Ishikawa (cell line): ENCODE measurements at regions not wholly inside any gene's neighbourhood (a gene's known extent, or its start where the extent isn't known, plus 50 kb on each side); places are given as distances from the start of the nearest gene placed in this dataset.

ENCODE experiments used
- CEBPB ChIP-seq: IDR thresholded peaks from 2 replicates; pipeline ENCODE4 v1.6.1; 2012
- CREB1 ChIP-seq: IDR thresholded peaks from 2 replicates; pipeline ENCODE4 v1.6.1; 2012; ENCODE audit warnings: low read depth
- EGR1 ChIP-seq: IDR thresholded peaks from 2 replicates; pipeline ENCODE4 v1.6.1; 2012
- EP300 ChIP-seq: IDR thresholded peaks from 2 replicates; pipeline ENCODE4 v1.6.1; 2012; ENCODE audit warnings: borderline replicate concordance
- FOXM1 ChIP-seq: IDR thresholded peaks from 2 replicates; pipeline ENCODE4 v1.6.1; 2012; ENCODE audit warnings: low read depth, borderline replicate concordance
- NFIC ChIP-seq: IDR thresholded peaks from 2 replicates; pipeline ENCODE4 v1.6.1; 2012
- RAD21 ChIP-seq: IDR thresholded peaks from 2 replicates; pipeline ENCODE4 v1.6.1; 2012; ENCODE audit warnings: low read depth
- REST ChIP-seq: IDR thresholded peaks from 2 replicates; pipeline ENCODE4 v1.6.1; 2012; ENCODE audit warnings: low read depth, mild to moderate bottlenecking
- TAF1 ChIP-seq: IDR thresholded peaks from 2 replicates; pipeline ENCODE4 v1.6.1; 2012; ENCODE audit warnings: low read depth, mild to moderate bottlenecking
- TCF12 ChIP-seq: IDR thresholded peaks from 2 replicates; pipeline ENCODE4 v1.6.1; 2012; ENCODE audit warnings: low read depth
- TEAD4 ChIP-seq: IDR thresholded peaks from 2 replicates; pipeline ENCODE4 v1.6.1; 2012
- YY1 ChIP-seq: IDR thresholded peaks from 2 replicates; pipeline ENCODE4 v1.6.1; 2012; ENCODE audit warnings: low read depth
- ZBTB7A ChIP-seq: IDR thresholded peaks from 2 replicates; pipeline ENCODE4 v1.6.1; 2012; ENCODE audit warnings: low read depth
- TF ChIP-seq, protein P1 (sequence below): IDR thresholded peaks from 2 replicates; pipeline ENCODE4 v1.6.1; 2012
- TF ChIP-seq, protein P2 (sequence below): IDR thresholded peaks from 2 replicates; pipeline ENCODE4 v1.6.1; 2012

GRCh38 chr22:48714231-48714630 is 1113.4 kb downstream of the BRD1 start:
- TF ChIP-seq TEAD4 (no peak), FOXM1 (no peak), TCF12 (no peak), ZBTB7A (no peak), EGR1 (no peak), CREB1 (no peak), CEBPB (no peak), NFIC (no peak)
- TF ChIP-seq, protein P1, sequence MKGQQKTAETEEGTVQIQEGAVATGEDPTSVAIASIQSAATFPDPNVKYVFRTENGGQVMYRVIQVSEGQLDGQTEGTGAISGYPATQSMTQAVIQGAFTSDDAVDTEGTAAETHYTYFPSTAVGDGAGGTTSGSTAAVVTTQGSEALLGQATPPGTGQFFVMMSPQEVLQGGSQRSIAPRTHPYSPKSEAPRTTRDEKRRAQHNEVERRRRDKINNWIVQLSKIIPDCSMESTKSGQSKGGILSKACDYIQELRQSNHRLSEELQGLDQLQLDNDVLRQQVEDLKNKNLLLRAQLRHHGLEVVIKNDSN = no peak
- TF ChIP-seq, protein P2, sequence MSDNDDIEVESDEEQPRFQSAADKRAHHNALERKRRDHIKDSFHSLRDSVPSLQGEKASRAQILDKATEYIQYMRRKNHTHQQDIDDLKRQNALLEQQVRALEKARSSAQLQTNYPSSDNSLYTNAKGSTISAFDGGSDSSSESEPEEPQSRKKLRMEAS = no peak

DNA sequence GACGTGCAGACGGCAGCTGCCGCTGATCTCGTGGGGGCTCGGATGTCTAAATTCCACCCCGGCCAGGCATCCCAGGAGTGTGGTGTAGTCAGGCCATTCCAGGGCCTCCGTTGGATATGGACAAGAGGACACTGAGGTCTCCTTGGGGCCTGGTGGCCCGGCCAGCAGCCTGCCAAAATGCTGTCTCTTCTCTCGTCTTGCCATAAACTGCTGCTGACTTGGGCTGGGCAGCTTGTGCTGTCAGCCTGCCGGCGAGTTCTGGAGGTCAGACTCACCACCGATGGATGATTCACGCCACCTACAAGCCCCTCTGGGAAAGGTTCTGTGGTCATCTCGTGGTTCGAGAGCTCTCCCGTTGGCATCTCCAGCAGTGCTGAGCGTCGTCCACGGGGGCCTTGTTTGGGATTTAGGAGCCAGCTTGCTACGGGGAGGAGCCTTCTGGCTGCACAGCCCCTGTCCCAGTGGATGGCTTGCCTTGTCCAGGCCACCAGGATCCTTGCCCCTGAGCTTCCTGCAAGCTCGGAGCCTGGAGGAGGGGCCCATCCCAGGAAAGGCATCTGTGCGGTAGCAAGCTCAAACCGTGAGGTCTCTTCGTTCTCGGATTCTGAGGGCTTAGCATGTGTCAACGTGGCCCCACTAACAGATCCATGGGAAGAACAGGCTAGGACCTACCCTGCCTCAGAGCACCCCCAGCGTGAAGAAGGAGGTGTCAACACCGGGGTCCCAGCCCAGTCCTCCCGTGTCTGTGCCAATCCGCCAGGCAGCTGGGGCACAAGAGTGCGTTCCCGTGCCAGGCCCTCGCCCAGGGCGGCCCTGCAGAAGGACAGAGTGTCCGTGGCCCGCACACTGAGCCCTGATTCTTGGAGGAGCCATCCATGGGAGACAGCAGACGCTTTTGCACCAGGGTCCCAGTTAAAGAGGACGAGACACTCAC is 1114.1 kb downstream of the BRD1 start:
- TF ChIP-seq FOXM1 (no peak), TAF1 (no peak), CEBPB (no peak), CREB1 (no peak), TCF12 (no peak), TEAD4 (no peak), RAD21 (no peak), ZBTB7A (no peak), EGR1 (no peak), YY1 (no peak), NFIC (no peak), EP300 (no peak)
- TF ChIP-seq, protein P1 = no peak

GRCh38 chr22:48712558-48713271 is 1115.0 kb downstream of the BRD1 start:
- TF ChIP-seq EP300 (no peak), ZBTB7A (no peak), RAD21 (no peak), CREB1 (no peak), TEAD4 (no peak), TAF1 (no peak), NFIC (no peak), FOXM1 (no peak), EGR1 (no peak), TCF12 (no peak)
- TF ChIP-seq, protein P2 = no peak

DNA sequence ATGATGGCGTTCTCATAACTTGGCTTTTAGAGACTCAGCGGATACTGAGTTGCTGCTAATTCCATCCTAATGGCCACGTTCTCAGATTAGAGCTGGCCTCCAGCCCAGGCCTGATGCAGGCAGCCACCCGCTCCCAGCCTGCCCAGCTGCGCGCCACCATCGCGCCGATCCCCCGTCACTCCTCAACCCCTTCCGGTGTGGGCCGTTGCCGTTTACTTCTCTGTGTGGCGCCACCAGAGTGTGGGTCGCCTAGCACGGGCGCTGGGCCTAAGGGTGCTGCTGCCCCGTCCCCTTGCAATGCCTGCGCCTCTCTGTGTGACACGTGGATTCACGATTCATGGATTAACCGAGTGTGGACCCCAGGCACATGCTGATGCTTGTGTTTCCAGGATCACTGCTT is 1116.0 kb downstream of the BRD1 start:
- TF ChIP-seq, protein P2 = no peak
- TF ChIP-seq, protein P1 = no peak
- TF ChIP-seq TAF1 (no peak), TEAD4 (no peak), CEBPB (no peak), NFIC (no peak), YY1 (no peak), EGR1 (no peak), REST (no peak), ZBTB7A (no peak)

DNA sequence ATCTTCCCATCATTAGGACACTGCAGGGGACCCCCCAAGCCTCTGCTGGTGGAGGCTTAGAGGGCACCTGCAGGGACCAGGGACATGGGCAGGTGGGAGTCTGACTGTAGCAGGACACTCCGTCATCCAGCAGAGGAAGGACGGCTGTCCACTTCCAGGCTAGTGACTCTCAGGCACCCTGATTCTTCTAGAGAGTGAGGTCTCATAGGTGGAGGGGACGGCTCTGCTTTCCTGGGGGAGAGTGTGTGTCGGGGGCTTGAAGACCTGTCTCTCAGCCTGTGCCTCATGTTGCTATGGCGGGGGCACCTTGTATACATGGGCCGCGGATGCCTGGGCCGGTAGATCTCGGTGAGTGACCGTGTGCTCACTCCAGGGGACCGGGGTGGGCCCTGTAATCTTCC is 1116.6 kb downstream of the BRD1 start:
- TF ChIP-seq TAF1 (no peak), NFIC (no peak), REST (no peak), TCF12 (no peak), YY1 (no peak)
